ENCODE measurements at regions not wholly inside any gene's neighbourhood (a gene's known extent, or its start where the extent isn't known, plus 50 kb on each side); places are given as distances from the start of the nearest gene placed in this dataset.
A peak's percentile ranks its signal among the peaks of the same experiment; 100 is the strongest.

DNA sequence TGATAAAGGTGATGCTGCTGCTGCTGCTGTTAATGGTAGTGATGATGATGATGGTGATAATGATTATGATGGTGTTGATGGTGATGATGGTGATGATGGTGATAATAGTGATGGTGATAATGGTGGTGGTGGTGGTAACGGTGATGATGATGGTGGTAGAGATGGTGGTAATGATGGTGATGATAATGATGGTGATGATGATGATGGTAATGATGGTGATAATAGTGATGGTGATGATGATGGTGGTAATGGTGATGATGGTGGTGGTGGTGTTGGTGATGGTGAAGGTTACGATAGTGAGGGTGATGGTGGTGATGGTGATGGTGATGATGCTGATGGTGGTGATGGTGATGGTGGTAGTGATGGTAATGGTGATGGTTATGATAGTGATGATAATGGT lies 132.3 kb downstream of the TFAP2C start:
- no peak for ATAC-seq (replicated peaks in 6 of 8)
- in situ Hi-C loops (cut with MboI; ENCODE audit: low pct_unique_long_range_greater_than_20kb in 2 of 9, low sequenced_read_pairs in 9 of 9, unreplicated experiment in 9 of 9) = no loop called here
- 88 to 100% (median 100%) methylated on average over 1 to 2 of the region's 2 CpGs; no CpG with 5 or more reads in 2 of the 10 experiments for WGBS, 10 experiments
- H3K4me3 ChIP-seq = no peak overlapping the region
- peaks cover 0 to 15% of the 10 kb centered on the region in 2 donors for H3K4me1 ChIP-seq (replicated peaks in 1 of 2)
- no peak overlapping the region for H3K27ac ChIP-seq

DNA sequence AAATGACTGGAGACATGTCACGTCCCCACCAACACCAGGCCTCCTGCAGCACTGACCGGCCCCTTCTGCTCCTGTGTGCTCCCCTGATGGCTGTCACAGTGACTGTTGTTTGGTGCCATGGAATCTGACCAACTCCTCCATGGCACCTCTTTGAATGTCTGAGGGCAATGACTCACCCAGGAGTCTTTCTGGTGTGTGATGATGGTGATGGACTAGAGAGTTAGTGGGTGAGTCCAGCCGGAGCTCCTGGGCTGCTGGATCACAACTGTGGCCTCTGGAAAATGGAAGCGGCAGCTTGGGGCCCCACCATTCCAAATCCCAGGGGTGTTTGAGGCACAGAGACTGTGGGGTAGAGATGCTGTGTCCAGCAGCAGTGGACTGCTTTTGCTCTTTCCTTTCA lies 133.3 kb downstream of the TFAP2C start:
- in situ Hi-C loops (cut with MboI; ENCODE audit: low pct_unique_long_range_greater_than_20kb in 2 of 9, low sequenced_read_pairs in 9 of 9, unreplicated experiment in 9 of 9) = no loop called here
- Histone ChIP-seq H3K27ac (no peak overlapping the region), H3K4me3 (no peak overlapping the region), H3K4me1 (replicated peaks in 1 of 2) (peaks cover 0 to 16% of the 10 kb centered on the region in 2 donors)
- no peak for ATAC-seq (replicated peaks in 6 of 8)
- WGBS, 10 experiments = 60 to 100% (median 83%) methylated on average over 1 to 3 of the region's 4 CpGs; no CpG with 5 or more reads in 5 of the 10 experiments

DNA sequence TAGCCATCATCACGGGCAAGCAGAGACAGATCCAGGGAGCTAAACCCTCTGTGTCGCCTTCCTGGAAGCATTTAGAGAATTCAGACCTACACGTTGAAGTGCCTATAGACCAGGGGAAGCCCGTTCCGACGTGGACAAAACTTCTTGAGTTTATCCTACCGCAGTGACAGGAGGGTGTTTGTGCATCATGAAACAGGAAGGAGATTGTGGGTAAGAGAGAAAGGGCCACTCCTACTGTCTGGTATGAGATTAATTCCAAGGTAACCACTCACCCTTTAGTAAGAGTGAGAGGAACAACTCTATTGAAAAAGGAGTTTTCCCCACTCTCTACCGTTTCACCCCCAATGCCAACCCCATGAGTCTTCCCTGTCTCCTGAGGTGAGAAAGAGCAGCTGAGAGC lies 133.7 kb downstream of the TFAP2C start:
- WGBS, 10 experiments = 60 to 100% (median 89%) methylated on average over 1 to 7 of the region's 8 CpGs; no CpG with 5 or more reads in 2 of the 10 experiments
- in situ Hi-C loops (cut with MboI; ENCODE audit: low pct_unique_long_range_greater_than_20kb in 2 of 9, low sequenced_read_pairs in 9 of 9, unreplicated experiment in 9 of 9) = no loop called here
- Histone ChIP-seq H3K4me3 (no peak overlapping the region), H3K4me1 (replicated peaks in 1 of 2) (peaks cover 0 to 16% of the 10 kb centered on the region in 2 donors), H3K27ac (no peak overlapping the region)
- ATAC-seq (replicated peaks in 6 of 8) = no peak

DNA sequence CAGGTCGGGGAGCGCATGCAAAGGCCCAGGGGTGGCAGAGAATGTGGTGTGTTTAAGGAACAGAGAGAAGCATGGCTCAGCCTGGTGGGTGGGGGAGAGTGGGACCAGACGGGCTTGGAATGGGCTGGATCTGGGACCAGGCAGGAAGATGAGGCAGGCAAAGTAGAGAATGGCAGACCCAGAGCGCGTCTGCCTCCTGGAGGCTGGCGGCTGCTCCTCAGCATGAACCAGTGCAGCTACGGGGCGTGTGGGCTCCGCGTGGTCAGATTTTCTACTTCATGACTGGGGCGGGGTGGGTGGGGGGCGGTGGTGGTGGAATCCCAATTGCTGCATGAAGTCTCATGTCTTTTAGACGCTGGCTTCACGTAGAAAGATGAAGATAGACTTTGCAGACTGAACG lies 135.6 kb downstream of the TFAP2C start:
- no peak for ATAC-seq (replicated peaks in 6 of 8)
- 57 to 100% (median 84%) methylated on average over 1 to 5 of the region's 15 CpGs; no CpG with 5 or more reads in 2 of the 10 experiments for WGBS, 10 experiments
- in situ Hi-C loops (cut with MboI; ENCODE audit: low pct_unique_long_range_greater_than_20kb in 2 of 9, low sequenced_read_pairs in 9 of 9, unreplicated experiment in 9 of 9) = no loop called here
- no peak overlapping the region for H3K4me3 ChIP-seq
- H3K27ac ChIP-seq = no peak overlapping the region
- peaks cover 0 to 18% of the 10 kb centered on the region in 2 donors for H3K4me1 ChIP-seq (replicated peaks in 1 of 2)

DNA sequence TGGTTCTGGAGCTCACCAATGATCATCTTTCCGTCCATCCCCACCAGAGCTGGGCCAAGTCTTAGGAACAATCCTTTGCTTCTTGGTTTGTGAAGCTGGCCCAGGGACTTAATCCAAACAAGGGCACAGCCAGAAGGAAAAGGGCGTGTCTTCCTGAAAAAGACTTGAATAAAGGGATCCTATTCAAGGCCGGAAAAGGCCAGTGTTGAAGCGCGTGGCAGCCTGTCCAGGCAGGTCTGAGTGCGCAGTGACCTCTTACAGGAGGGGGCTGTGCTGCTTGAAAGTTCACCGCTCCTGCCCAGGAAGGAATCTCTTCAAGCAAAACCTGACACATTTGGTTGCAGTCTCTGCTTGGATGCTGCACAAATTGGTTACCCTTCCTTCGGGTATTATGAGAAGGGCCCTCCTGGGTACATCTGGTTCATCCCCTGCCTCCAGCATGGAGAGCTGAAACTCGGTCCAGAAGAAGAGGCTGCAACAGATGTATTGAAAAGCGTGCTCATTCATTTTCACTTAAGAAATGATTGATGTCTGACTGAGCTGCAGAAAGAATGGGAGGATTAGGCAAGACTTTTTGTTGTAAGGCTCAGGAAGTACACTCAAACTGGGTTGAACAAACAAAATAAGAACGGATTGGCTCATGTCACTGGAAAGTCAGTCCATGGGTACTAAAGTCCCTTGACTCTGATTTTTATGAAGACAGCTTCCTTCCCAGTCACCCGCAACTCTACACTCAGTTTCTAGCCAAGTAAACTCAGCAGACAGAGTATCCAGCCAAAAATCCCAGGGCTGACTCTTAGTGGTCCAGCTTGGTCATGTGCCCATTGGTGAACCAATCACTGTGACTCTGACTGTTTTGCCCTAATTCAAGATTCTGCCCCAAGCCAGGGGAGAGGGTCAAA lies 136.3 kb downstream of the TFAP2C start:
- Histone ChIP-seq H3K4me3 (no peak overlapping the region), H3K27ac (no peak overlapping the region), H3K4me1 (replicated peaks in 1 of 2) (peaks cover 0 to 20% of the 10 kb centered on the region in 2 donors)
- in situ Hi-C loops (cut with MboI; ENCODE audit: low pct_unique_long_range_greater_than_20kb in 2 of 9, low sequenced_read_pairs in 9 of 9, unreplicated experiment in 9 of 9) = no loop called here
- peak in 5 of 8 experiments; percentile 32 to 91 (median 78) for ATAC-seq (replicated peaks in 6 of 8)
- WGBS, 10 experiments = 0 to 100% (median 75%) methylated on average over 1 to 7 of the region's 12 CpGs; no CpG with 5 or more reads in 1 of the 10 experiments

DNA sequence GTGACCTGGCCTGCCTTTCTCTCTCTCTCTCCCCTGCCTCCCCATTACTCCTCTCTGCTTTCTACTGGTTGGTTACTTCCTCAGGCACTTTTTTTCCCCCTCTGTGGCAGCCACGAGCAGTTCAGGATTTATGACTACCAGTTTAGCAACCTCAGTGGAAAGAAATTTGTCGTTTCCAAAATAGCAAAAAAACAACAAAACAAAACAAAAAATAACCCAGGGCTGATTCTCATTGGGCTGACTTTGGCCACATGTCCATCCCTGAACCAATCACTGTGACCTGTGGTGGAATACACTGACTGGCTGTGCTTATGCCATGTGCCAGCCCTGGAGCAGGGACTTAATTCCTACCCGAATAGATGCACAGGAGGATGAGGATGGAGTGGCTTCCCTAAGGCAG lies 137.4 kb downstream of the TFAP2C start:
- Histone ChIP-seq H3K4me1 (replicated peaks in 1 of 2) (peaks cover 0 to 20% of the 10 kb centered on the region in 2 donors), H3K27ac (no peak overlapping the region), H3K4me3 (no peak overlapping the region)
- 0 to 90% (median 40%) methylated on average over 1 to 3 of the region's 3 CpGs; no CpG with 5 or more reads in 3 of the 10 experiments for WGBS, 10 experiments
- ATAC-seq (replicated peaks in 6 of 8) = peak in 2 of 8 experiments; percentile 6 to 32
- in situ Hi-C loops (cut with MboI; ENCODE audit: low pct_unique_long_range_greater_than_20kb in 2 of 9, low sequenced_read_pairs in 9 of 9, unreplicated experiment in 9 of 9) = no loop called here

DNA sequence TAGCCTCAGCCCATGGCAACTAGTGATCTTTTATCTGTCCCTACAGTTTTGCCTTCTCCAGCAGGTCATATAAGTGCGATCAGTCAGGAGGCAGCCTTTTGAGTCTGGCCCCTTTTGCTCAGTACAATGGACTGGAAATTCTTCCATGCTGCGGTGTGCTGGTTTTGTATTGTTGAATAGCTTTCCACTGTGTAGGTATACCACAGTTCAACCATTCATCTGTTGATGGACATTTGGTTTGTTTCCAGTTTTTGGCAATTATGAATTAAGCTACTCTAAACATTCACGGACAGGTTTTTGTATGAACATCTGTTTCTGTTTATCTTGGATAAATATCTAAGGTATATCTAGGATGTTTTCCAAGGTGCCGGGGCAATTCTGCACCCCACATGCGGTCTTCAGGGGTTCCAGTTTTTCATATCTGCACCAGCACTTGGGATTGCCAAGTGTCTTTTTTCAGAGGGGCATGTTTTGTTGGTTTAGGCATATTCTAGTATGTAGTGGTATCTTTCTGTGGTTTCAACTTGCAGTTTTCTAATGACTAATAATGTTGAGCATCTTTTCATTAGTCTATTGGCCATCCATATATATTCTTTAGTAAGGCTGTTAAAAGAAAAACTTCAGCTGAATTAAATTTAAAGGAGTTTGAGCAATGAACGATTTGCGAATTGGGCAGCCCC lies 141.0 kb downstream of the TFAP2C start:
- in situ Hi-C loops (cut with MboI; ENCODE audit: low pct_unique_long_range_greater_than_20kb in 2 of 9, low sequenced_read_pairs in 9 of 9, unreplicated experiment in 9 of 9) = no loop called here
- WGBS, 10 experiments = 63 to 100% (median 75%) methylated on average over 1 to 7 of the region's 7 CpGs

DNA sequence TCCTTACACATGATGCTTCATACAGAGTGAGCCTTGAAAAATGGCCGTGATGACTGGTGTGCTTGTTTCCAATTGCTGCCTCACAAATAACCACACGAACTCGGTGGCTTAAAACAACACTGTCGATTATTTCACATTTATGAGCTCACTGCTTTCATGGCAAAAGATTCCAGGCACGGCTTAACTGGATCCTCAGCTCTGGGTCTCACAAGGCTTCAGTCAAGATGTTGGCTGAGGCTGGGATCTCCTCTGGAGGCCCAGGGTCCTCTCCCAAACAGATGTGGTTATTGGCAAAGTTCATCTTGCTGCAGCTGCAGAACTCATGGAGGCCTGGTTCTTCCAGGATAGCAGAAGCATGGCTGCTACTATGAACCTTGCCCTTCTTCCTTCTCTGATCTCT lies 144.6 kb downstream of the TFAP2C start:
- no peak for ATAC-seq (replicated peaks in 6 of 8)
- H3K4me3 ChIP-seq = no peak overlapping the region
- in situ Hi-C loops (cut with MboI; ENCODE audit: low pct_unique_long_range_greater_than_20kb in 2 of 9, low sequenced_read_pairs in 9 of 9, unreplicated experiment in 9 of 9) = no loop called here
- no peak overlapping the region for H3K27ac ChIP-seq
- H3K4me1 ChIP-seq (replicated peaks in 1 of 2) = peaks cover 0 to 9% of the 10 kb centered on the region in 2 donors
- 20 to 100% (median 92%) methylated on average over 1 to 5 of the region's 5 CpGs; no CpG with 5 or more reads in 1 of the 10 experiments for WGBS, 10 experiments

More for the DNA sequence above, 141.0 kb downstream of the TFAP2C start:
- H3K4me3 ChIP-seq = no peak overlapping the region
- H3K27ac ChIP-seq = no peak overlapping the region
- ATAC-seq (replicated peaks in 6 of 8) = peak in 1 of 8 experiments; percentile 61
- H3K4me1 ChIP-seq (replicated peaks in 1 of 2) = peaks cover 0 to 18% of the 10 kb centered on the region in 2 donors

DNA sequence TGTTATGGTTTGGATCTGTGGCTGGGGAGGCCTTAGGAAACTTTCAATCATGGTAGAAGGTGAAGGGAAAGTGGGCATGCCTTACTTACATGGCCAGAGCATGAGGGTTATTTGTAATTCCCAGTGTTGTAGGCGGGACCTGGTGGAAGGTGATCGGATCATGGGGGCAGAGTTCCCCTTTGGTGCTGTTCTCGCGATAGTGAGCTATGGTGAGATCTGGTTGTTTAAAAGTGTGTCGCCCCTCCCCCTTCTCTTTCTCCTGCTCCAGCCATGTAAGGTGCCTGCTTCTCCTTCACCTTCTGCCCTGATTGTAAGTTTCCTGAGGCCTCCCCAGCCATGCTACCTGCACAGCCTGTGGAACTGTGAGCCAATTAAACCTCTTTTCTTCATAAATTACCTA lies 145.8 kb downstream of the TFAP2C start:
- no peak overlapping the region for H3K4me3 ChIP-seq
- no peak for ATAC-seq (replicated peaks in 6 of 8)
- WGBS, 10 experiments = 80 to 100% (median 96%) methylated on average over 2 to 5 of the region's 5 CpGs; no CpG with 5 or more reads in 4 of the 10 experiments
- H3K27ac ChIP-seq = no peak overlapping the region
- peaks cover 0 to 4% of the 10 kb centered on the region in 2 donors for H3K4me1 ChIP-seq (replicated peaks in 1 of 2)
- in situ Hi-C loops (cut with MboI; ENCODE audit: low pct_unique_long_range_greater_than_20kb in 2 of 9, low sequenced_read_pairs in 9 of 9, unreplicated experiment in 9 of 9) = no loop called here

DNA sequence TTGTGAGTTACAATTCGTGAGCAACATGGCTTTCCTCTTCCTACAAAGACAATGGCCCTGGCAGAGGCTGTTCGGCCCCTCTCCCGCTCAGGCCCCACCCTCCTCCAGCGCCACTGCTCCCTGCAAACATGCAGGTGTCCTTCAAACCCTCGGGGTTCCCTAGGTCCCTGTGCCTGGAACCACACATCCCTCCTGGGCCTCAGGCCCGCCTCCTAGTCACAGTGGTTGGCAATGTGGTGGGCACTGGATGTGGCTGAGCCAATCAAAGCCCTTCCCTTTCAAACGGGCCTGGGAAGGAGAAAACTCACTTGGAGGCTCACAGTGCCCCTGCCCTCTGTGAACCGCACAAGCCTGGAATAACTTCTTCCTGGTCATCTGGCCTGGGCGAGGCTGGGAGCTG lies 147.2 kb downstream of the TFAP2C start:
- no peak for ATAC-seq (replicated peaks in 6 of 8)
- Histone ChIP-seq H3K4me1 (replicated peaks in 1 of 2) (peaks cover 0 to 4% of the 10 kb centered on the region in 2 donors), H3K4me3 (no peak overlapping the region), H3K27ac (no peak overlapping the region)
- 55 to 100% (median 84%) methylated on average over 1 to 5 of the region's 9 CpGs; no CpG with 5 or more reads in 2 of the 10 experiments for WGBS, 10 experiments
- in situ Hi-C loops (cut with MboI; ENCODE audit: low pct_unique_long_range_greater_than_20kb in 2 of 9, low sequenced_read_pairs in 9 of 9, unreplicated experiment in 9 of 9) = no loop called here

DNA sequence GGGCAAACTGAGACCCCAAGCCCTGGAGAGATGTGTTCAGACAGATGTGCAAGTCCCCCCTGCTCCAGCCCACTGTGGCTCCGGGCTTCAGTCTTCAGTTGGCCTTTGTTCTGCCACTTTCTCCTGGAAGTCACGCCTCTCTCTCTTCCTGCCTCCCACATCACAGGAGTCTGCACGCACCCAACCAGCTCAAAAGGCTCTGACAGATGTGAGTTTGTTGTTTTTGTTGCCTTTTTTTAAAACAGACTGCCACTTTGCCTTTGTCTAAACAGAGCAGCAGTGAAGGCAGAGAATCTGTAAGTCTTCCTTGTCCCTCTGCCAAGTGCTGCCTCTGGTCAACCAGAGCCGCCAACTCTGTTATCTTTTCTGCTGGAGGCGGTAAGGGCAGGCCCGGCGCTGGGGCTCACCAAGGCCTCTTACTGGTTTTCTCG lies 149.7 kb downstream of the TFAP2C start:
- ATAC-seq (replicated peaks in 6 of 8) = peak in 5 of 8 experiments; percentile 56 to 83 (median 65)
- in situ Hi-C loops (cut with MboI; ENCODE audit: low pct_unique_long_range_greater_than_20kb in 2 of 9, low sequenced_read_pairs in 9 of 9, unreplicated experiment in 9 of 9) = no loop called here
- Histone ChIP-seq H3K4me1 (replicated peaks in 1 of 2) (peaks cover 0 to 4% of the 10 kb centered on the region in 2 donors), H3K27ac (no peak overlapping the region), H3K4me3 (no peak overlapping the region)
- 40 to 100% (median 57%) methylated on average over 1 to 6 of the region's 8 CpGs; no CpG with 5 or more reads in 3 of the 10 experiments for WGBS, 10 experiments

DNA sequence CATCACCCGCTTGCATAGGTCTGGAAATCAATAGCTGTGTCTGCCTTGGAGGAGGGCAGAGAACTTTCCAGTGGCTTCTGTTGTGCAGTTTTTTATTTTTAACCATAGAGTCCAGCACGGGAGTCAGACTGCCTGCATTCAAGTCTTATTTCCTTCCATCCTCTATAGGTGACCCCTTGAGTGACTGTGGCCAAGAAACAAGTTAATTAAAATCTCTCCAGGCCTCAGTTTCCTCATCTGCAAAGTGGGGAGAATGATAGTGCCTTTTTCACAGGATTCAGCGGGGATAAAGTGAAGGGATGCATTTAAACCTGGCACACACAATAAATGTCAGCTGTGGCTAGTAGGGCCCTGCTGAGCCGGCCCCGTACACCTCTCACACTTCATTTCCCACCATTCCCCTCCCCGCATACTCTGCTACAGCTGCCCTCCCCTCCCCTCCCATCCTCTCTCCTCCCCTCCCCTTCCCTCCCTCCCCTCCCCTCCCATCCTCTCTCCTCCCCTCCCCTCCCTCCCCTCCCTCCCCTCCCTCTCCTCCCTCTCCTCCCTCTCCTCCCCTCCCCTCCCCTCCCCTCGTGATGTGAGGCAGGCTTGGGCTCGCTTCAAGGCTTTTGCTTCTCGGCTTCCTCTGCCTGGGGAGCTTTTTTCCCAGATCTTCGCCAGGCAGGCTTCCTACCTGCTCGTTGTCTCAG lies 150.5 kb downstream of the TFAP2C start:
- Histone ChIP-seq H3K4me3 (no peak overlapping the region), H3K27ac (no peak overlapping the region), H3K4me1 (replicated peaks in 1 of 2) (peaks cover 0 to 4% of the 10 kb centered on the region in 2 donors)
- WGBS, 10 experiments = 70 to 90% (median 85%) methylated on average over 2 to 5 of the region's 11 CpGs; no CpG with 5 or more reads in 6 of the 10 experiments
- in situ Hi-C loops (cut with MboI; ENCODE audit: low pct_unique_long_range_greater_than_20kb in 2 of 9, low sequenced_read_pairs in 9 of 9, unreplicated experiment in 9 of 9) = no loop called here
- peak in 1 of 8 experiments; percentile 38 for ATAC-seq (replicated peaks in 6 of 8)
